ENCODE measurements at regions not wholly inside any gene's neighbourhood (a gene's known extent, or its start where the extent isn't known, plus 50 kb on each side); places are given as distances from the start of the nearest gene placed in this dataset.
A peak's percentile ranks its signal among the peaks of the same experiment; 100 is the strongest.
"Not testable (repeated sequence)": the region's sequence is repeated elsewhere in the genome, so short reads cannot be mapped to it uniquely, and the experiment has no call there.

DNA sequence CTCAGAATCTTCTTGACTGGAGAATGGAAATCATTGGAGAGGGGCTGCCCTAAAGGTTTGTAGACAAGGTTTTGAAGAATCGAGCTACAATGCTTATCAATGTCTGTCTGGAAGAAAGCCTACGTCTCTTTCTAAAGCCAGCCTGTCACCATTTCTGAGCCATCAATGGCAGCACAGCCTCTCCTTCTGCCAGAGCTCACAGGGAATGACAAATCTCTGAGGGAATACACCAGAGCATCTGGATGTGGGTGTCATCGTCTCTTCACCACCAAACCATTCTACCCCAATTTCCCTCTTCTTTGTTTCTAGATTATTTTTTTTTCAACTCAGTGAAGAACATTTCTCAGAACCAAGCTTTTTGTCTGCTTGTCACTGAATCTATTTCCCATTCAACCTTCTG lies 349.7 kb downstream of the EMP1 start:
- no peak for DNase-seq (ENCODE audit: low spot score)
- intact Hi-C loops (cut with DNase I): no loop called here
- no peak for ATAC-seq

DNA sequence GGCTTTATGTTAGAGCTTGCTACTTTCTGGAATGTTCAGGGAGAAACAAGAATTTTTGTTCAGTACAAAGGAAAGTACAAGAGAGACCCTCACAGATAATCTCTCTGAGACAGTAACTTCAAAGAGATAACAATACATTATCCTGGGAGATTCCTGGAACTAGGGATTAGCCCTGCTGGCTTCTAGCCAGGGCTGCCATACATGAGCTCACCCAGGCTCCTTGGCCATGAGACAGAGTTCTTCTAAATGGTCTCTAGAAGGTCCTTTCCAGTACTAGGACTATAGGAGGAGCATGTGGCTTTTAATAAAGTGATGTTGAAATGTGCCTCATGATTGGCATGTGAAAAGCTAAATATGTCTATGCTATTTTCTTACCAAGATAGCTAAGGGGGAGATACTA lies 342.5 kb downstream of the EMP1 start:
- DNase-seq (ENCODE audit: low spot score) (no peak), ATAC-seq (no peak)
- intact Hi-C loops (cut with DNase I): no loop called here

DNA sequence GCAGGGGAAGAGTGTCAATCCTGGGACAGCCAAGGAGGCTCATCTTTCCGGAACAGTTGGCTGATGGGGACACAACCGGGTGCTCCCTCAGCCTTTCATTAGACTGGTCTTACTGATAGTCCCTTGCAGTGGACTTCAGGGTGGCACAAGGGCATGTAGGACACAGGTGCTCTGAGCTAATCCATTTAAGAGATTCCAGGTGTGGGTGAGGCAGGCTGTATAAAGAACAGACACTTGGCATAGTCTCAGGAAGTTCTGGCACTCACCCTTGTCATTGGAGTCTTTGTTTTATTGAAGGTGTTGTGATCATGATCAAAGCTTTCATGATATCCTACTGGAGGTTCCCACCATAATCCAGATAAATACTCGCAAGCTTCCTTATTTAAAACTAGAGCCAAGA lies 341.6 kb downstream of the EMP1 start:
- DNase-seq (ENCODE audit: low spot score) (no peak), ATAC-seq (no peak)
- intact Hi-C loops (cut with DNase I): no loop called here

DNA sequence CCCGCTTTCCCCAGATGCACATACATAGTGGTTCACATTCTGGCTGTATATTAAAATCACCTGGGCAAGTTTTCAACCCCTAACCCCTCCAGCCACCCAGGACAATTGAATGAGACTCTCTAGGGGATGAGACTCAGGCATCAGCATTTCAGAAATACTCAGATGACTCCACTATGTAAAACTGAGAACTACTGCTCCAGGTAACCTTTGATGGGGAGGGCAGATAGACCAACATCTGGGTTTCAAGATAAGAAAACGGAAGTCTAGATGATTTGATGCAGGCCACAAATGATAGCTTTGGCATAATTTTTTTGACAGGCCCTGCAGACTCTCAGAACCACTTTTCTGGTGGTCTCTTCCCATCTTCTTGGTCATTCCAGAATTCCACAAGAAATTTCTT lies 341.1 kb downstream of the EMP1 start:
- ATAC-seq: no peak
- intact Hi-C loops (cut with DNase I): no loop called here
- no peak for DNase-seq (ENCODE audit: low spot score)

DNA sequence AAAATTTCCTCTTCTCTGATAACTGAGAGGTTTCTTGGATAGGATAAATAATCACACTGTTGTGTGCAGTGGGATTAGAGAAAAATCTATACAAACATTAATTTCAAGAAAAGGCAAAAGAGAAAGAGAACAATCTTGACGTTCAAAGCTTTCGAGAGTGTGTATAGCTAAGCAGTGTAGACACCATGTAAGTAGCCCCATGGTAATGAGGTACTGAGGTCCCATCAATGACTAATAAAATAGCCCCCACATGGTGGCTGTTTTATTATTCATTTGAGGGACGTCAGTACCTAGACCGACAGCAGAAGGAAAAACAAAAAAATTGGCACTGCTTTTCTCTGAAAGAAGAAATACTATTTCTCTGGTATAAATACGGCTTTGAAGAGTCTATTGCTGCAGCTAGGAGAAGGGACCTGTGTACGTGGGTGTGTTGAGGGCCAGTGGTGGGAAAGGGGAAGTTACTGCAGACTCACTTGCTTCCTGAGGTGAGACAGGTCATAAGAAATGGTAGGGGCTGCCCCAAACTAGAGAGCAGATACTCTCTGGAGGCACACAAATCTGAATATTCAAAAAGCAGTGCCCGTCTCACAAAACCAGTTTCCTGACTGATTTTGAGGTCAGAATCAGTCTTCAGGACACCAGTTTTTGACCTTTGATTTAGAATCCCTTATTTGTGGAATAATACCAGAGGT lies 339.8 kb downstream of the EMP1 start:
- ATAC-seq: no peak
- intact Hi-C loops (cut with DNase I): no loop called here
- DNase-seq (ENCODE audit: low spot score): no peak

DNA sequence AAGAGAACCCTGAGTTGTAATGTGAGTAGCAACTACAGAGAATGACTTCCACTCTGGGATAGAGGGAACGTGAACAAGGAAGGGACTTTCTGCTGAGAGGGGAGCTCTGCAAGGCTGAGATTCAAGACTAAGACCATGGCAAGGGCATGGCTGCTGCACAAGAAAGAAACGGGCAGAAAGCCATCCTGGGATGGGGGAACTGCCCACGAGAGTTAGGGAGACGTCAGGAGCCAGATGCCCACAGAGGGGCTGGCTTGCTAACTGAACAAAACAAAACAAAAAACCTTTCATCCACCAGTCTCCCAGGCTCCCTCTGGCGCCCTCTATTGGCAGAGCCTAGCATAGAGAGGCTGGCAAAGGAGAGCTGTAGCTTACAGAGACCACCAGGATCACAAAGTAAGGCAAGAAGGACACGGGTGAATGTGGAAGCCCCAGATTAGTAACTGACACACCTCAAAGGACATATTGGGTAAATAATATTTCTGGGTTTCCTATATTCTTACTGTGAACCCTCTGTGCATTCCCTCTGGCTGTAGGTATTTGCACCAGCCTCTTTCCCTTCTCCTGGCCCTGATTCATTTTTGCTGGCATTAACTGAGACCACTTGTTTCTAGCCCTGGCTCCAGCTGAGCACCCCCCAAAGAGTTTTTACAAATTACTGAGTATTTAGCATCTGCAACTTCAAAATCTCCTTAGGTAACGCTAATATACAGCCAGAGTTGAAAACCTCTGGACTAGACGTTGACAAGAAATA lies 338.3 kb downstream of the EMP1 start:
- intact Hi-C loops (cut with DNase I): no loop called here
- DNase-seq (ENCODE audit: low spot score) (peak; percentile 88), ATAC-seq (peak; percentile 83)

DNA sequence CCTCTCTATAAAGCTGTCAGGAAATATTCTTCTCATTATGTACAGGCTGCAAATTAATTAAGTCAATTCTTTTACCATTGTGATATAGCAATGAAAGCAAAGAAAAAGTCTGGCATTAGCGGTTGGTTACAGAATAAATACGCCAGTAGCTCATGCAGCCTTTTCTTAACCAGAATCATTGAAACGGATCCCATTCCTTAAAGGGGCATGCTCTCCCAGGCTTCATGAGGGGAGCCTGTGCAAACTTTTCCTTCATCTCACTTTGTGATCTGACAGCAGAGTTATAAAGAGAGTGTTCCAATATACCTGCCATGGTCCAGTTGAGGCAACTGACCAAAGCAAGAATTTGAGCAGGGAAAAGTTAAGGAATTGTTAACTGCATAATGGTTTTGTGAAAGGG lies 337.7 kb downstream of the EMP1 start:
- DNase-seq (ENCODE audit: low spot score): no peak
- intact Hi-C loops (cut with DNase I): no loop called here
- no peak for ATAC-seq

DNA sequence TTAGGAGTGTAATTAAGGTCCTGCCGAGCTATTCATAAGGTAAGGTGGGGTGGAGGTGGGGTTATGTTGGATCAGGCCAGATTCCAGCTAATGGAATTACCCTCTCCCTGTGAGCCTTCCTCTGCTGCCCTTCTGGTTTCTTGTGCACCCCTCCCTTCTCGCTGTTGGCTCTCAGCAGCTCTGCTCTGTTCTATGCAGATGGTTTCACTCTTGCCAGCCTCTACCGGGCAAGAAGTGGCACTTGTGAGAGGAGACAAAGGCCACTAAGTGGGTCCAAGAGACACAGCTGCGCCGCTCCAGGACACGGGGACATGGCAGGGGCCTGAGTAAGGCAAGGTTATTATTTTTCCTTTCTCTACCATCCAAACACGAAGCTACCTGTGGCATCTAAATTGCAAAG lies 334.4 kb downstream of the EMP1 start:
- intact Hi-C loops (cut with DNase I): no loop called here
- no peak for DNase-seq (ENCODE audit: low spot score)
- no peak for ATAC-seq

DNA sequence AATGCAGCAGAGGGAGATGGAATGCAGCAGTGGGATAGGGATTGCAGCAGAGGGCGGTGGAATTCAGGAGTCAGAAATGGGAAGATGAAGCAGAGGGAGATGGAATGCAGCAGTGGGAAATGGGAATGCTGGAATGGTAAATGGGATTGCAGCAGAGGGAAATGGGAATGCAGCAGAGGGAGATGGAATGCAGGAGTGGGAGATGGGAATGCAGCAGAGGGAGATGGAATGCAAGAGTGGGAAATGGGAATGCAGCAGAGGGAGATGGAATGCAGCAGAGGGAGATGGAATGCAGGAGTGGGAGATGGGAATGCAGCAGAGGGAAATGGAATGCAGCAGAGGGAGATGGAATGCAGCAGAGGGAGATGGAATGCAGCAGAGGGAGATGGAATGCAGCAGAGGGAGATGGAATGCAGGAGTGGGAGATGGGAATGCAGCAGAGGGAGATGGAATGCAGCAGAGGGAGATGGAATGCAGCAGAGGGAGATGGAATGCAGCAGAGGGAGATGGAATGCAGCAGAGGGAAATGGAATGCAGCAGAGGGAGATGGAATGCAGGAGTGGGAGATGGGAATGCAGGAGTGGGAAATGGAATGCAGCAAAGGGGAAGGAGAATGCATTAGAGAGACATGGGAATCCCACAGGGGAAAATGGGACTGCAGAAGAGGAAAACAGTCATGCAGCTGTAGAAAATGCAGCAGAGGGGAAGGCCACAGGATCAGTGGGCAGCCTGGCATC lies 329.8 kb downstream of the EMP1 start:
- intact Hi-C loops (cut with DNase I); ATAC-seq; DNase-seq (ENCODE audit: low spot score): not testable (repeated sequence)

DNA sequence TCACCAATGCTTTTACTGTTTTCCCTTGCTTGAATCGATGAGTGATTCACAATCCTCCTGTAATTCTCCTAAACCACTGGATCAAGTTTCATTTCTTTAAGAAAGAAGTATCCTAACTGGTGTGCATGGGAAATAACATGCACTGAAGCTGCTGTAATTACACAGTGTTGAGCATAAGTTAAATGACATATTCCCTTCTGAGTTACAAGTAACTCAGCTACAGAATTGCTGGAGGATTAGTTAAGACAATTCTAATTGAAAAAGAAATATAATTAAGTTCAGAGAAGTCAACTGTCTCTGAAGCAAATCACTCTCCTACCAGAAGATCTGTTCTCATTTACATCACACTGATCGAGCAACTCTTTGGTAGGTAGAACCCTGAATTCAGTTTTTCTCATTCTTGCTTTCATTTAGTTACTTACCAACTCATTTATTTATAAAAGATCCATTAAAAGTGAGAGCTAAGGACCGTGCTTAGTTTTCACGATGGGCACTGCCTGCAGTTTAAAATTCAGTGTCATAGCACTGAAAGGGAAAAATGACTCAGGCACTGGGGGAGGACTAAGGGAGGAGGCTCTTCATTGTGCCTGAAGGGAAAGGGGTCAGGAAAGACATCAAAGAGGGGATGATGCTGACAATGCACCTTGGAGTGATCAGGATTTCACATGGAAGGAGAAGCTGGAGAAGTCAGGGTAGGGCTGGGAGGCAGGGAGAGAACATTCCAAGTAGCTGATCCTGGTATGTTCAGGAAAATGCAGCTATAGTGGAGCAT lies 327.2 kb downstream of the EMP1 start:
- ATAC-seq (no peak), DNase-seq (ENCODE audit: low spot score) (no peak)
- intact Hi-C loops (cut with DNase I): no loop called here

DNA sequence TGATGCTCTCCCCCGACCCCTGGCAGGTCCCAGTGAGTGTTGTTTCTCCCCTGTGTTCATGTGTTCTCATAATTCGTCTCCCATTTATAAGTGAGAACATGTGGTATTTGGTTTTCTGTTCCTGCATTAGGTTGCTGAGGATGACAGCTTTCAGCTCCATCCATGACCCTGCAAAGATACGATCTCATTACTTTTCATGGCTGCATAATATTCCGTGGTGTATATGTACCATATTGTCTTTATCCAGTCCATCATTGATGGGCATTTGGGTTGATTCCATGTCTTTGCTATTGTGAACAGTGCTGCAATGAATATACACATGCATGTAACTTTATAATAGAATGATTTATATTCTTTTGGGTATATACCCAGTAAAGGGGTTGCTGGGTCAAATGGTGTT lies 321.5 kb downstream of the EMP1 start:
- ATAC-seq; intact Hi-C loops (cut with DNase I); DNase-seq (ENCODE audit: low spot score): not testable (repeated sequence)

DNA sequence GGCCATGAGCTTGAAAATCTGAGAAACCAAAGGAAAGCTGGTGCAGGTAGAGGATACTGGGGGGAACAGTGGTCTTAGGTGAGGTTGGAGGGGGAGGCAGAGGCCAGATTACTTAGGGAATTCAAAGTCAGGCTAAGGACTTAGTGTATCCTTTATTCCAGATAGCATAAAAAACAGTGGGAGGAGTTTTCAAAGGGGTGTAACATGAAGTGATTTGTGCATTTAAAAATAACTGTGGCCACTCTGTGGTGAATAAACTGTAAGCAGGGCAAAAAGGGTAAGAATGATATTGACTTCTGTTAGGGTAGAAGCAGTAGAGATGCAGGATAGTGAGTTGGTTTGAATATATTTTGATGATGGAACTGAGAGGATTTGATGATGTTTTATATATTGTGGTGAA lies 313.2 kb downstream of the EMP1 start:
- intact Hi-C loops (cut with DNase I): no loop called here
- ATAC-seq (no peak), DNase-seq (ENCODE audit: low spot score) (no peak)

DNA sequence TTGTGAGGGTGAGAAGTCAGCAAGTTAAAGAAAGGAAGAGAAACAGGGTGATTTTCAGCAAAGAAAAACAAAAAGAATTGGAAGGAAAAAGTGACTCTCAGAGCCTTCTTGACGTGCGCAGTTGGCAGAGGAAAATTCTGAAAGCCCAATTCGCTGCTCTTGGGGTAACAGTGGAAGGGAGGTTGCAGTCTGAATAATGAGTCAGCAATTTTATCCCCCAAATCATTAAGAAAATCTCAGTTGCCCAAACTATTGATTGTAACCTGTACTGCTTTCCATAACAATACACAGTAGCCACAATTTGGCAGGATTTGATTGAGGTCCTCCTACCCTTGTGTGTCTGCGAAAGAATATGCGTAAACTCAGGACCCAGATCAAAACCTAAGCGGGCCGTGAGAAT lies 309.1 kb downstream of the EMP1 start:
- intact Hi-C loops (cut with DNase I): no loop called here
- no peak for DNase-seq (ENCODE audit: low spot score)
- no peak for ATAC-seq

DNA sequence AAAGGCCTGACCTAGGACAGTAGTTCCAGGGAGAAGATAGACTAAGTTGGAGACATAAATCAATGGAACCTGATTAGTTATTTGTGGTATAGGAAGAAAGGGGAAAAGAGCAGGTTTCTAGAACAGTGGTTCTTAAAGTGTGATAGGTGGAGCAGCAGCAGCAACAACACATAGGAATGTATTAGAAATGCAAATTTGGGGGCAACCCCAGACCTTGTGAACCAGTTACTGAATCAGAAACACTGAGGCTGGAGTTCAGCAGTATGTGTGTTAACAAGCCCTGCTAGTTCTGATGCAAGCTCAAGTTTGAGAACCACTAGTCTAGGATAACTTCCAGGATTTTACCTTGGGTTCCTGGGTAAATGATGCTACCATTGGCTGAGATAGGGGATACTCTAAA lies 308.7 kb downstream of the EMP1 start:
- ATAC-seq (no peak), DNase-seq (ENCODE audit: low spot score) (no peak)
- intact Hi-C loops (cut with DNase I): no loop called here

DNA sequence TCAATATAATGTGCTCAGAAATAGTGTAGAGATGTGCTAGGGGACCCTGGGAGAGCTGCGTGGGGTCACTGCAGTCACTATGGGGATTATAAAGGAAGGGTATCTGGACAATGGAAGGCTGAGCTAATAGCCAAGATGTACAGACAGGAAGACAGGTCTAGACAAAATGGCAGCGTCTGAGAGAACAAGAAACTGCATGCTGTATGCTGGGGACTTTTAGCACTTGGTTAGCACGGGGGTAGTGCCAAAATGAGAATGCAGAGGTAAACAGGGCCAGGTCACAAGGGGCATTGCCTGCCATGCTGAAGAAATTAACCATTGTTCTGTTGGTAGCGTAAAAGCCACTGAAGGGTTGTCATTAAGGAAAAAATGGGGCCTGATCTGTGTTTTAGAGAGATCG lies 308.2 kb downstream of the EMP1 start:
- DNase-seq (ENCODE audit: low spot score) (no peak), ATAC-seq (no peak)
- intact Hi-C loops (cut with DNase I): no loop called here

DNA sequence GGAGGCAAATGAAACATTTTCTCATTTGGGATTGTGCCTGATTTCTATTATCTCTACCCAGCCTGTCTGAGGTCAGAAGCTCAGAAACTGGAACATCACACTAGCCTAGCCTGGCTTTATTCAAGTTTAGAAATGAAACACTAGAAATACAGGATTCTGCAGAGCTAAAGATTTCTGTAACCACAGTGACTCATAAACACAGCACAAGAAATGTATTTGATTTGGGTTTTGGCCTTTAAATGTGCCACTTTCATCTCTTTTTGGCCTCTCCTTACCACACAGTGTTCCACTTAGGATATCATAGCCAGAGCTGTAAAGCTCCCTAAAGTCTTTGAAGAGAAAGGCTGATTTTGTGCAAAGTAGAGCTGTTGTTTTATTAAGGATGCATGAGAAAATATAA lies 307.5 kb downstream of the EMP1 start:
- intact Hi-C loops (cut with DNase I): no loop called here

DNA sequence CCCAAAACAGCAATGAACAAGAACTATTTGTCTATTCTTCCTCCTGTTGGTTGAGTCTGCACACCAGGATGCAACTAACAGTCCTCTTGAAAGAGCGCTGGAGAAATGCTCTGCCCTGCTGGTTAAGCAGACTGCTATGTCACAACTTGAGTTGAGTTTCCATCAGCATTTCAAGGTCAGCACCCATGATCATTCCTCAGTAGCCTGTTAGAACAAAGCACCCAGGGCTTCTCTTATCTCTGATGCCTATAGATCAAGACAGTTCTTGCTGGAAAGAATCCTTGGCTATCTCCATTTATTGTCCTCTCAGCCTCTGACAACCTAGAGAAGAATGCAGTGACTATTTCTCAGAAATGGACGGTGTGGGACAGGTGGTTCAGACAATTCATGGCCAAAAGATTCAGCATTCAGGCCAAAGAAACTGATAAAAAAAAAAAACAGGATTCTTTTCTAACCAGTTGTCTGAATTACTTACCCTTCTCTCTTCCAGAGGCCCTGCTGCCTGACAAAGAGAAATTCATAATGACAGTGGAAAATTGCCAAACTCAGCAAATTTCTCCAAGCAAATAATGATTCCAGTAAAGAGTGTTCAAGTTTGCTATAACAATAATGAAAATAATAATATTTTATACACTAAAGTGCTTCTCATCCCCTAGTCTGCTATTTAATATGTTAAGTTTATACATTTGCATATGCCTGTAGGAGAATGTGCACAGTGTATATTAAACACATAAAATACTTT lies 306.7 kb downstream of the EMP1 start:
- intact Hi-C loops (cut with DNase I): no loop called here
- no peak for ATAC-seq

More for the DNA sequence above, 307.5 kb downstream of the EMP1 start:
- ATAC-seq (peak; percentile 39), DNase-seq (ENCODE audit: low spot score) (no peak)

DNA sequence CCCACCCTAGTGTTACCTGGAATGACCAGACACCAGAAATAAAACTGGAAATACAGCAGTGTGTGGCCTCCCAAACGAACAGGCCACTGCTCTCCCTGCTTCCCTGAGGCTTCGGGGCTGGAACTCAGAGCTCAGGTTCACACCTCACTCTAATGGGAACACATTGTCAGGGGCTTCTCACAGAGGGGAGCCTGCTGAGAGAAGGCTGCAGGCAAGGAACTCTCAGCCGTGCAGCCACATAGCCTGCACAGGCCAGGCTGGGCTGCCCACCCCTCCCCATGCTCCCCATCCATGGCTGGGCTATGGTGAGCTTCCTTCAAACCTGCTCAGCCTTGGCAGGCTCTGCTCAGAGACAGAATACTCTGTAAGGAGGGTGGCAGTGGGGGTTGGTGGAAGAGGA lies 302.5 kb downstream of the EMP1 start:
- no peak for ATAC-seq
- intact Hi-C loops (cut with DNase I): no loop called here
- DNase-seq (ENCODE audit: low spot score): no peak

More for the DNA sequence above, 306.7 kb downstream of the EMP1 start:
- DNase-seq (ENCODE audit: low spot score): no peak

DNA sequence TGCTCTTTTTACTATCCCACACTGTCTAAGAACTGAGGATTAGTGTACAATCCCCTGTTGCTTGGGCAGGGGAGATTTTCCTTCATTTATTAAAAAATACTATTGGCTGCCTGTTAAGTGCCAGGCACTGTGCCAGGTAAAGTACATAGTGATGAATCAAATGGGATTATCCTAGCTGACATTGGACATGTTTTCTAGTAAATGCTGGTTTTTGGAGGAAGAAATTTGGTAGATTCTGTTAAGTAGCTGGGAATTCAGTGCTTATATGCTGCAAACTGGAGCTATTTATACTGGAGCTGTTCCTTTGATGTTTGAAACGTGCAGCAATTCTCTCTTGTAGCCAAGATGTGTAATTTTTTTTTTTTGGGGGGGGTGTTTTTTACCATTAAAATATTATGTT lies 299.6 kb downstream of the EMP1 start:
- ATAC-seq: no peak
- intact Hi-C loops (cut with DNase I): no loop called here
- DNase-seq (ENCODE audit: low spot score): no peak
